GM21515 (cell line): ENCODE measurements at regions not wholly inside any gene's neighbourhood (a gene's known extent, or its start where the extent isn't known, plus 50 kb on each side); places are given as distances from the start of the nearest gene placed in this dataset.

Experiments
- ATAC-seq: cut with Tn5 transposase; IDR thresholded peaks from one replicate; pipeline ENCODE4 v1.9.1; 2021; ENCODE audit not compliant: unreplicated experiment

DNA sequence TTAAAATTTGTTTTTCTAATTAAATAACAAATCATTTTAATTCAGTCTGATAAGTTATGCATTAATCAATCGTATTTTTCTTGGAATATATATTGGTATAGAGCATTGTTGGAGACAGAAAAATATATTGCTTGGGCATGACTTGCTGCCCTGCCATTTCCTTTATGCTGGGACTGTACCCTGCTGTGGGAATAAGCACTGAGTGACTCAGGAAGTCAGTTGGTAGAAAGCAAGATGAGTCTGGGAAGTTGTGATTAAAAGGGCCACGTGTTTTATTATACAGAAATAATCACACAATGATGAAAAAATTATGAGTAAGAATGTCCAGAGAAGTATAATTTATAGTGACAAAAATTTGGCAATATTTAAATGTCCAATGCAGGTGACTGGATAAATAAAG, 139.5 kb downstream of the KIF18A start:
- no peak for ATAC-seq

DNA sequence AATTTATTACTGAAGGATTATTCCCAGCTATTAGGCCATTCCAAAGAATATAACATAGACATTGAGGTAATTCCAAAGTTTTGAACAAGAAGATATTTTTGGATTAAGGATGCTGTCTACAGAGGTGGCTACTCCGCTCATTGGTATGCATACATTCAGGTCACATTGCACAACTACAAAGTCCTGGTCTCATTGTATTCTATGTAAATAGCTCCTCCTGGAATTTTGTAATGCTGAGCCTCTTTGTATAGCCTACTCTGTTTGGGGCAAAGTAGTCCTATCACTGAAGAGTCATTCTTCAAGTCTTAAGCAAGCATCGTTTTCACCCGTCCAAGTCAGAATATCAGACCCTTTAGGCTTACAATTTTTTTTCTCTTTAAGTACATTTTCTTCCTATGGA, 142.4 kb downstream of the KIF18A start:
- ATAC-seq, result no peak

- no peak for ATAC-seq
Observed at GRCh38 chr11:27963370-27963769, 144.6 kb downstream of the KIF18A start.

DNA sequence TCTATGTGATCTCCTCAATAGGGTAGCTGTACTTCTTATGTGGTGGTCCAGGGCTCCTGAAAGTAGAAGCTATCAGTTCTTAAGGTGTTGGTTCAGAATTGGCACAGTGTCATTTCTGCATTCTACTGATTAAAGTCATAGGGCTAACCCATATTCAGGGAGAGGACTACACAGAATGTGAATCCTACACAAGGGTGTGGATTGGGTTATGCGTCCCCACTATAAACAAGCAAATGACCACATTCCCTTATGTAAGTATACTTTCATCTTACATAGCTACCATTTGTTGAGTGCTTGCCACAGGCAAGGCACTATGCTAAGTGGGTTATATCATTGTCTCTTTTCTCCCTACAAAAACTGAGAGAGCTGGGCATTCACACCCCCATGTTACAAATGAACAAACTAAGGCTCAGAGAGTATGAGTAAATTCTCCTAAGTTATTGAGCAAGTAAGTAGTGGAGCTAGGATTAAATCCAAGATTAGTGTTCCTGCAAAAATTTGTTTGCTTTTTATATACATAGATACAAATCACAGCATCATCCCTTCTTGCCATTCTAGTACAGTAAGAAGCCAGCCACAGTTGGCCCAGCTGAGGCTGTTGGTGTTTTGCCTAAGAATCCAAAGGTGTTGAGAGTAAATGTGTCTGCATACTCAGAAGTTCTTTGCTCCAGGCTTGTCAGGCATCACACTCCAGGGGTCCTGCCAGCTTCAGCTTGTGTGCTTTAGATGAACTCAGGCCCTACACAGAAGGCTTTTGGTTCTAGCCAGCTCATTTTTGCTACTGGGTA, 157.8 kb downstream of the KIF18A start:
- no peak for ATAC-seq

- ATAC-seq, result no peak
Observed at GRCh38 chr11:27945348-27945747, 162.6 kb downstream of the KIF18A start.

DNA sequence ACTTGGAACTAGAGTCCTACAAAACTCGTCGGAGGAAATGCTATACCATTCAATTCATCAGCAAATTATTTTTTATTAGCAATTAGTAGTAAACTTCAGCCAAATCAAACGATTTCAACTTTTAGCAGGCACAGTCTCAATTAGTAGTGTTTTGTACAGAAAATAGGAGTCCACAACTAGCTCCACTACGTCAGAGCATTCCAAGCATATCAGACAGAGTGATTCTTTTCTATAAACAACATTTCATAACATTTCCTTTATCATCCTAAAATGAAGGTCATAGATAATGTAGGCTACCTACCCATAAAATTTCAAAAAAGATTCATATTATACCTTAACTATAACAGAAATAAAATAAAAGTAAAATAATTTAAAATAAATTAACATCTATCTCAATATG, 169.9 kb downstream of the KIF18A start:
- ATAC-seq, result no peak

DNA sequence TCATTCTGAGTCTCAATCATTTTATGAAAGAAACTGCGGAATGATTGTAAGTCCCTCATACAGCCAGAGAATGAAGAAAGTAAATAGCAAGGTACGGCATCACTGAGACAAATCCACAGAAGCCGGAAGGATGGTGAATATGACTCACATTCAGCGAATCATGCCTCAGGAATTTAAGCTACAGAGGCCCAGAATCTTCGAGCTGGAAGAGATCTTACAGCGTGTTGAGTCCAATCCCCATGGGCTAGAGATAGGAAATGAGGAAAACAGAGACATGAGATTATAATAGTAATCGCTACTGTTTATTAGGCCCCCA, 173.2 kb downstream of the KIF18A start:
- no peak for ATAC-seq

DNA sequence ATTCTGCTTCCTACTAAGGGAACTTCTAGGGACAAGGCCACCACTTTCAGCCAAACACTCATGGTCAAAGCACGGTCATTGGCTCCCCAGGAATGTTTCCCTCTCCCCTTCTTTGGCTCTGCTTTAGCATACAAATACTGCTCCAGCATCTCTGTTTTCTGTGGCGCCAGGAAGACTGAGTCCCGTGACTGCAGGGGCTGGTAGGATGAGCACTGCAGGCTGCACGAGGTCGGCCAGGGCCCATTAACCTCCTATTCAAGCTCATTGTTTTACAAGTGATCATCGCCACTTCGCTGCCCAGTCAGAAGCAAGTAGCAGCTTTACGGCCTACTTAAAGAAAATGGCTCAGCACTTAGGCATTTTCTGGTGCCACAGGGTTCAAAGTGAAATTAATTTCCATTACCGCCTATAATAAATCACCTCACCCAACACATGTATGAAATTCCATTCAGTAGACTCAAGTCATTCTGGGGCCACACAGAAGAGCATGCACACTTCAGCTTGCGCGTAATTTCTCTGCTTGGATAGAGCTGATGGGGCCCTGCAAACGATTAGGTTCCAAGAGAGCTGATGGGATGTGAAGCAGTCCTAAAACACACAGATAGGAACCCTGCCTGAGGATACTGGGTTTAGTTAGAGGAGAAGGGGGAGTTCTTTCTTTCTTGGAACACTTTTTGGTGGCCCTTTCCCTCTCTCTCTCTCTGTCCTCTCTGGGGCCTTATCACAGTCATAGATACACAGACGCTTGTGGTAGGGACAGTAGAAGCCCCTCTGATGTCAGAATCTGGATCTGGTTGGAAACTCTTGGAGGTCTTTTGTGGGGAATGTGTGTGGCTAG, 173.7 kb downstream of the KIF18A start:
- ATAC-seq, result no peak

GRCh38 chr11:27931770-27932169, 176.2 kb downstream of the KIF18A start:
- no peak for ATAC-seq

GRCh38 chr11:27930946-27931345, 177.0 kb downstream of the KIF18A start:
- ATAC-seq, result no peak

- no peak for ATAC-seq
Observed at GRCh38 chr11:27928809-27929208, 179.1 kb downstream of the KIF18A start.

DNA sequence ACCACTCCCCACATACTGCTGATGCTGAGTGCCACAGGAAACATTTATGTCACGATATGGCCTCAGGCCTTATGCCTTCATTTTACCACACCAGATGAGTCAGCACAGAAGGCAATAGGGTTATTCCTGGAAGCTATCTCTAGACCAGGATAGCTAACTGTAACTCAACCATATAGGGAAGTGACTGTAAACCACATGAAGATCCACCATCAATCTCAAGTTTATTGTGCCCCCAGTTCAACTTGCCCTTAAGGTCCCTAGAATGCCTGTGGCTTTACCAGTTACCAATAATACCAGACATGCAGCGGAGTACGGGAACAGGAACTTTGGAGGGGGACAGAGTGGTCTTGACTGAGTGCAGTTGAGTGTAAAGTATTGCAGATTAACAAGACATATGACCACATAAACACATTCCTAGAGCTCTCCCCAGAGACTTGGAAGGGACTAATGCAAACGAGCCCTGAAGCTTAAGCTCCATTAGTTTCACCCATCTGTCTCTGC, 180.9 kb downstream of the KIF18A start:
- no peak for ATAC-seq

- no peak for ATAC-seq
Observed at GRCh38 chr11:27926486-27926885, 181.5 kb downstream of the KIF18A start.

DNA sequence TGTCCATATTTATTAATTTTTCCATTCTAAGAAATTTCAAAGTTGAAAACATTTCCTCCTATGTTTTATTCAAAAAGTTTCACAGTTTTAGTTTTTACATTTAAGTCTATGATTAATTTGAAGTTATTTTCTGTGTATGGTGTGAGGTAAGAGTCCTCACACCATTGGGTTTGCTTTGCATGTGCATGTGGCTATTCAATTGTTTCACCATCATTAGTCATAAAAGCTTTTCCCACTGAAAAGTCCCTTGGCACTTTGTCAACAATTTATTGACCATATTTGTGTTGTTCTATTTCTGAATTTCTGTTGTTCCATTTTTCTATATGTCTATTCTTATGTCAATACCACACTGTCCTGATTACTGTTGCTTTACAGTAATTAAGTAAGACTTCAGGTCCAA, 186.5 kb downstream of the KIF18A start:
- ATAC-seq, result no peak

GRCh38 chr11:27916541-27917100, 191.3 kb downstream of the KIF18A start:
- ATAC-seq, result peak; percentile 94

GRCh38 chr11:27914080-27914479, 193.9 kb downstream of the KIF18A start:
- ATAC-seq, result no peak

GRCh38 chr11:27913650-27914049, 194.3 kb downstream of the KIF18A start:
- ATAC-seq, result no peak

- ATAC-seq, result no peak
Observed at GRCh38 chr11:27912916-27913315, 195.0 kb downstream of the KIF18A start.

DNA sequence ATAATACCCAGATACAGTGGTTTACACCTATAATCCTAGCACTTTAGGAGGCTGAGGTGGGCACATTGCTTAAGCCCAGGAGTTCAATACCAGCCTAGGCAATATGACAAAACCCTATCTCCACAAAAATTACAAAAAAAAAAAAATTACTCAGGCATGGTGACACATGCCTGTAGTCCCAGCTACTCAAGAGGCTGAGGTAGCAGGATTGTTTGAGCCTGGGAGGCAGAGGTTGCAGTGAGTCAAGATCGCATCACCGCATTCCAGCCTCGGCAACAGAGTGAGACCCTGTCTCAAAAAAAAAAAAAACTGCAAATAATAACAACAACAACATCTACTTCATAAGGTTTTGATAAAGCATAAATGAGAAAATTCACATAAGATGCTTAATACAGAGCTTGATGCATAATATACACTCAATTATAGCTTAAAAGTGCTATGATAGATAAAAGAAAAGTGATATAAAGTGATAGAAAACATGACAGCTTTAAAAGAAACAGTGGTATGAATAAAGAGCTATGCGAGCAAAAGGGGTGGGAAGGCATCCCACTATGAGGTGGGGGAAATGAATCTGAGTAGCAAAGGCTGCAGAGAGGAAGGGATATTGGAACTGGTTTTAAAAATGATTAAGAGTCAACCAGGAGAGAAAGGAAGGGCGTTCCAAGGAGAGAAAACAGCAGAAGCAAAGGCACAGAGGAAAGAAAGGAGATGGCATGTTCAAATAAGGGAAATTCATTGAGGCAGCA, 197.6 kb downstream of the KIF18A start:
- ATAC-seq, result no peak

GRCh38 chr11:27909386-27909785, 198.6 kb downstream of the KIF18A start:
- no peak for ATAC-seq

GRCh38 chr11:27908621-27909020, 199.3 kb downstream of the KIF18A start:
- ATAC-seq, result no peak
